Activated CD4-positive, alpha-beta T cell treated with anti-CD3 and anti-CD28 coated beads, Interleukin-2, amount 10 ng/mL, durations not matched to agents 7 days and 5 days (primary cell): ENCODE measurements at regions not wholly inside any gene's neighbourhood (a gene's known extent, or its start where the extent isn't known, plus 50 kb on each side); places are given as distances from the start of the nearest gene placed in this dataset.

Experiments
- CTCF ChIA-PET: fragments of 350-600 bp; sonication (Branson Sonifier 250); formaldehyde crosslinking; loops from one replicate; lab custom pipeline; 2021; ENCODE audit warnings: antibody characterized with exemption; lab: Charles Lee
- POLR2A ChIA-PET: fragments of 350-600 bp; sonication (Branson Sonifier 250); formaldehyde crosslinking; loops from one replicate; lab custom pipeline; 2021; ENCODE audit warnings: antibody characterized with exemption; lab: Charles Lee
- DNase-seq: peaks from one replicate; pipeline ENCODE4 v3.0.0-alpha.2; 2020
- H3K27ac Mint-ChIP-seq: one replicate; pipeline ENCODE4 v1.8.0; 2021; ENCODE audit warnings: mild to moderate bottlenecking, moderate library complexity, mixed read lengths
- H3K27me3 Mint-ChIP-seq: one replicate; pipeline ENCODE4 v1.8.0; 2021; ENCODE audit warnings: mixed read lengths
- H3K36me3 Mint-ChIP-seq: one replicate; pipeline ENCODE4 v1.8.0; 2021; ENCODE audit warnings: low read depth, mixed read lengths
- H3K4me1 Mint-ChIP-seq: one replicate; pipeline ENCODE4 v1.8.0; 2021; ENCODE audit warnings: mixed read lengths
- H3K4me3 Mint-ChIP-seq: one replicate; pipeline ENCODE4 v1.8.0; 2021; ENCODE audit warnings: mild to moderate bottlenecking, moderate library complexity, mixed read lengths
- H3K9me3 Mint-ChIP-seq: one replicate; pipeline ENCODE4 v1.8.0; 2021; ENCODE audit warnings: mixed read lengths

- peaks cover 2% of the 10 kb centered on the region for H3K36me3 Mint-ChIP-seq
- no peak overlapping the region for H3K27ac Mint-ChIP-seq
- peaks cover 9% of the 10 kb centered on the region for H3K27me3 Mint-ChIP-seq
- DNase-seq, result no peak
- CTCF ChIA-PET, result no interaction called here
- H3K9me3 Mint-ChIP-seq, result peaks cover 5% of the 10 kb centered on the region
- POLR2A ChIA-PET, result no interaction called here
- H3K4me3 Mint-ChIP-seq, result no peak overlapping the region
- H3K4me1 Mint-ChIP-seq, result peaks cover under 1% of the 10 kb centered on the region
Observed at GRCh38 chr4:38567457-38567856, 96.5 kb upstream of the KLF3 start.

GRCh38 chr4:38568768-38569167 lies 95.2 kb upstream of the KLF3 start:
- H3K4me3 Mint-ChIP-seq, result no peak overlapping the region
- no peaks in the 10 kb centered on the region for H3K4me1 Mint-ChIP-seq
- ChIA-PET POLR2A (no interaction called here), CTCF (interaction anchor here (0.7 kb wide), 1 partner anchor 88 kb away, joined by 3 read pairs; no protein-coding TSS in a partner anchor)
- H3K36me3 Mint-ChIP-seq, result peaks cover 2% of the 10 kb centered on the region
- no peak for DNase-seq
- H3K27me3 Mint-ChIP-seq, result peaks cover 4% of the 10 kb centered on the region
- peaks cover 8% of the 10 kb centered on the region for H3K9me3 Mint-ChIP-seq
- no peak overlapping the region for H3K27ac Mint-ChIP-seq

GRCh38 chr4:38570647-38571276 lies 93.2 kb upstream of the KLF3 start:
- no peak for DNase-seq
- Mint-ChIP-seq H3K4me1 (no peaks in the 10 kb centered on the region), H3K36me3 (peaks cover 2% of the 10 kb centered on the region), H3K9me3 (peaks cover 12% of the 10 kb centered on the region), H3K4me3 (no peak overlapping the region), H3K27ac (no peak overlapping the region), H3K27me3 (peaks cover 4% of the 10 kb centered on the region)
- ChIA-PET POLR2A (no interaction called here), CTCF (no interaction called here)

DNA sequence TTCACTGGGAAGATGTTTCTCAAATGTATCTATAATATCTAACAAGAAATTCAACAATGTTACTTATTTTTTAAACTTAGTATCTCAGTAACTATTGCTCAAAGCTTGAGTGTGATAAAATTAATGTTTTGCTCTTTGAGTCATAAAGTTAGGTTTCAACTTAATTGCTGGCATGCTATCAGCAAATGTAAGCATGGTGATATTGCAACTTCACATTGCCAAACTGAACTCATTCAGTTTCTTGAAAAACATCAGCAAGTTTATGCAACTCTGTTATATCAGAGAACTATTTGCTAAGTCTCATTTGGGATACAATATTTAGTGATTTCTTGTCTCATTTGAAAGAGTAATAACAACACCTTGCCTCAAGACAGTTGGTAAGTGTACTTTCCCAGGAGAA lies 91.2 kb upstream of the KLF3 start:
- H3K27me3 Mint-ChIP-seq, result peaks cover 2% of the 10 kb centered on the region
- no peaks in the 10 kb centered on the region for H3K4me1 Mint-ChIP-seq
- DNase-seq, result no peak
- H3K27ac Mint-ChIP-seq, result no peak overlapping the region
- H3K36me3 Mint-ChIP-seq, result peaks cover 2% of the 10 kb centered on the region
- ChIA-PET POLR2A (no interaction called here), CTCF (no interaction called here)
- peaks cover 9% of the 10 kb centered on the region for H3K9me3 Mint-ChIP-seq
- no peak overlapping the region for H3K4me3 Mint-ChIP-seq

GRCh38 chr4:38574559-38575333 lies 89.3 kb upstream of the KLF3 start:
- Mint-ChIP-seq H3K4me1 (no peaks in the 10 kb centered on the region), H3K27ac (no peak overlapping the region), H3K9me3 (peaks cover 14% of the 10 kb centered on the region), H3K27me3 (no peaks in the 10 kb centered on the region), H3K36me3 (peaks cover 2% of the 10 kb centered on the region), H3K4me3 (no peak overlapping the region)
- ChIA-PET POLR2A (no interaction called here), CTCF (no interaction called here)
- no peak for DNase-seq

GRCh38 chr4:38576767-38577166 lies 87.2 kb upstream of the KLF3 start:
- ChIA-PET CTCF (no interaction called here), POLR2A (interaction anchor here (0.6 kb wide), 1 partner anchor 259 kb away, joined by 14 read pairs; no protein-coding TSS in a partner anchor)
- Mint-ChIP-seq H3K27me3 (peaks cover 4% of the 10 kb centered on the region), H3K4me3 (no peak overlapping the region), H3K36me3 (no peaks in the 10 kb centered on the region), H3K27ac (no peak overlapping the region), H3K9me3 (peaks cover 14% of the 10 kb centered on the region), H3K4me1 (no peaks in the 10 kb centered on the region)
- no peak for DNase-seq

DNA sequence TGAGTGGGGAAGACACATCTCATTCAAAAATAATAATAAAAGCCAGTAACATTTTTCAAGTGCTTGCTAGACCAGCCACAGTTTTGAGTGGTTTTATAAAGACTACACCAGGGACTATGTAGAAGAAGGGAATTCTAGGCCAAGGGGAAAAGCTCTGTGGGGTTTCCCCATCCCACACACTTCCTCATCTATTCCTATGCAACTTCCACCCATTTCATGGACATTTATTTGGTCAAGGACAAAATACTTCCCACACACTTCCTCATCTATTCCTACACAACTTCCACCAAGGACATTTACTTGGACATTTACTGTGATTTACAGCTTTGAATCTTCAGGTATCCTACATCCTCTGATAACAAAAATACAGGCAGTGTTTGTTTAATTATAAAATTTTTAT lies 86.5 kb upstream of the KLF3 start:
- ChIA-PET CTCF (no interaction called here), POLR2A (no interaction called here)
- H3K36me3 Mint-ChIP-seq, result no peaks in the 10 kb centered on the region

DNA sequence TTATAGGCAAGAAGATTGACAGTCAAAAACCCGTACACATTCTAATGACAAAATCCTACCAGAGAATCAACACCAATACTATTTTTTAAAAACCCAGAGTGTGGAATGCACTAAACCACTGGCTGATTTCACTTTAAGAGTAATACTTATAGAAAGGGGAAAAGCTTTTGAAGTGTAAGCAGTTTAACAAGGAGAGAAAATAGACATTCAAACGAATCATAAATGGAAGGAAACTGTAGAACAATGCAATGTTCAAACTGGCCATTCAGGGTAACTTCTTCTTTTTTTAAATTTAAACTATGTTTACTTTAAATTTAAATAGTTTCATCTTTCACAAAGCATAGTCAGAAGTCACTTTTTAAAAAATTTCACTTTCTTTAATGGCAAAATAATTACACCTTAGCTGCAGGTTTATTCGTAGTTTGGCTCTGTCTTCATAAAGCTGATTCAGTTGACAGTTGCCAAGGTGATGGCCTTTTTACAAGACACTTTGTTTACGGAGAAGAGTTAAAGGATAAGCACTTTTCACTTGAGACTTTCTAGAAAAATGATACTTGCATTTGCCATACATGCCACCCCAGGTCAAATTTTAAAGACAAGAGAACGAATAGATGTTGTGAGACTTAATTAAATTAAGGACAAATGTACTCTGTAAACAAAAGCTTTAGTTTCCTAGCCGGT lies 82.4 kb upstream of the KLF3 start:
- no peak overlapping the region for H3K4me3 Mint-ChIP-seq
- H3K4me1 Mint-ChIP-seq, result peaks cover 4% of the 10 kb centered on the region
- DNase-seq, result no peak
- peaks cover 16% of the 10 kb centered on the region for H3K9me3 Mint-ChIP-seq
- CTCF ChIA-PET, result no interaction called here
- no peaks in the 10 kb centered on the region for H3K36me3 Mint-ChIP-seq
- POLR2A ChIA-PET, result no interaction called here
- H3K27me3 Mint-ChIP-seq, result peaks cover 13% of the 10 kb centered on the region
- no peak overlapping the region for H3K27ac Mint-ChIP-seq

More for the DNA sequence above, 86.5 kb upstream of the KLF3 start:
- peaks cover 13% of the 10 kb centered on the region for H3K9me3 Mint-ChIP-seq
- DNase-seq, result no peak
- no peaks in the 10 kb centered on the region for H3K4me1 Mint-ChIP-seq
- H3K27me3 Mint-ChIP-seq, result peaks cover 4% of the 10 kb centered on the region
- no peak overlapping the region for H3K27ac Mint-ChIP-seq
- H3K4me3 Mint-ChIP-seq, result no peak overlapping the region

DNA sequence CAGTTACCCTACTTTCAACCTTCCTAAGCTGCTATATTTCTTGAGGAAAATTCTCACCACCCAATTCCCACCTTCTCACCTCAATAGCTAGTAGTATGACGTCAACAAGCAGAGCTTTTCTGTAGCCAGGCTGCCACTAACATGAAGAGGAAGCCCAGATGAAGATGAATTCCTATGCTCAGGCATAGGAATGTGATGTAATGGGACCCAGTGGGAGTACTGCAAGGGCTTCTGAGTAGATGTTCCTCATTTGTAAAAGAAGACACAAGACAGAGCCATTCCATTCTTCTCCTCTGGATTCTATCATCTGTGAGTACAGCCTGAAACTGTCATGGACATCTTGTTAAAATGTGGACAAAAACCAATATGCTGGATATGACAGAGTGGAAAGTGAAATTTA lies 81.6 kb upstream of the KLF3 start:
- peaks cover 2% of the 10 kb centered on the region for H3K36me3 Mint-ChIP-seq
- ChIA-PET CTCF (no interaction called here), POLR2A (no interaction called here)
- H3K4me1 Mint-ChIP-seq, result peaks cover 4% of the 10 kb centered on the region
- H3K4me3 Mint-ChIP-seq, result no peak overlapping the region
- H3K9me3 Mint-ChIP-seq, result peaks cover 18% of the 10 kb centered on the region
- peaks cover 13% of the 10 kb centered on the region for H3K27me3 Mint-ChIP-seq
- no peak overlapping the region for H3K27ac Mint-ChIP-seq
- no peak for DNase-seq

GRCh38 chr4:38582889-38583470 lies 81.0 kb upstream of the KLF3 start:
- Mint-ChIP-seq H3K27ac (no peak overlapping the region), H3K9me3 (peaks cover 18% of the 10 kb centered on the region), H3K4me1 (peaks cover 4% of the 10 kb centered on the region), H3K4me3 (no peak overlapping the region), H3K36me3 (peaks cover 2% of the 10 kb centered on the region), H3K27me3 (peaks cover 13% of the 10 kb centered on the region)
- CTCF ChIA-PET, result no interaction called here
- POLR2A ChIA-PET, result no interaction called here
- DNase-seq, result no peak

DNA sequence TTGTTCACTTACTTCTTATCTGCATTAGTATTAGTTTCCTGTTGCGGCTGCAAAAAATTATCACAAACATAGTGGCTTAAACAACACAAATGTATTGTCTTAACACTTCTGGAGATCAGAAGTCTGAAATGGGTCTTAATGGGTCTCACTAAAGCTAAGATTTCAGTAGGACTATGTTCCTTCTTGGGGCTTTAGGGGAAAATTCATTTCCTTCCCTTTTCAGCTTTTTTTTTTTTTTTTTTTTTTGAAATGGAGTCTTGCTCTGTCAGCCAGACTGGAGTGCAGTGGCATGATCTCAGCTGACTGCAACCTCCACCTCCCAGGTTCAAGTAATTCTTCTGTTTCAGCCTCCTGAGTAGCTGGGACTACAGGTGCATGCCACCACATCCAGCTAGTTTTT lies 78.1 kb upstream of the KLF3 start:
- Mint-ChIP-seq H3K27me3 (peaks cover 11% of the 10 kb centered on the region), H3K4me3 (no peak overlapping the region), H3K9me3 (peaks cover 17% of the 10 kb centered on the region), H3K27ac (no peak overlapping the region), H3K36me3 (peaks cover 2% of the 10 kb centered on the region), H3K4me1 (peaks cover 4% of the 10 kb centered on the region)
- POLR2A ChIA-PET, result no interaction called here
- no peak for DNase-seq
- CTCF ChIA-PET, result no interaction called here

DNA sequence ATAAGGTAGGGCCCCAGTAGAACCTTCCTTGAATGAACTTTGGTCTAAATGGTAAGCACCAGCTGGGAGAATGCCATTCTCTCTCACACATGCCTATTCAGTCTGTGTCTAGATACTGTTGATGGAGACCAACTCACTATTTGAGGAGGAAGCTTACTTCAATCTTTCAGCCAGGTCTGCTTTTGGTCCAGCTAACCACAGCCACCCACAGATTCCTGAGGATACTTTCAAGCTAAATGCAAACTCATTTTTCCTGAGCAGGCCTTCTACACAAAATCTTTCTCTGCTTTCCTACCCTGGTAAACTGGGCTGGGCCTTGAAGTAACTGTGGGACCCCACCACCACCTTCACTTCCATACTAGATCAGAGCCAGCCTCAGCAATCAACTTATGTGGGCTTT lies 76.9 kb upstream of the KLF3 start:
- H3K9me3 Mint-ChIP-seq, result peaks cover 17% of the 10 kb centered on the region
- ChIA-PET CTCF (interaction anchor here (0.5 kb wide), 1 partner anchor 35 kb away, joined by 3 read pairs; no protein-coding TSS in a partner anchor), POLR2A (no interaction called here)
- no peak overlapping the region for H3K27ac Mint-ChIP-seq
- no peak overlapping the region for H3K4me3 Mint-ChIP-seq
- H3K4me1 Mint-ChIP-seq, result peaks cover 4% of the 10 kb centered on the region
- H3K36me3 Mint-ChIP-seq, result peaks cover 2% of the 10 kb centered on the region
- DNase-seq, result no peak
- peaks cover 10% of the 10 kb centered on the region for H3K27me3 Mint-ChIP-seq

GRCh38 chr4:38590046-38590445 lies 74.0 kb upstream of the KLF3 start:
- Mint-ChIP-seq H3K27me3 (peaks cover 5% of the 10 kb centered on the region), H3K4me3 (no peak overlapping the region), H3K27ac (no peak overlapping the region), H3K4me1 (no peaks in the 10 kb centered on the region), H3K36me3 (peaks cover 2% of the 10 kb centered on the region), H3K9me3 (peaks cover 17% of the 10 kb centered on the region)
- POLR2A ChIA-PET, result no interaction called here
- no peak for DNase-seq
- CTCF ChIA-PET, result no interaction called here
